HG02642 (cell line): ENCODE measurements at regions not wholly inside any gene's neighbourhood (a gene's known extent, or its start where the extent isn't known, plus 50 kb on each side); places are given as distances from the start of the nearest gene placed in this dataset.

Source experiments
- ATAC-seq: cut with Tn5 transposase; IDR thresholded peaks from one replicate; pipeline ENCODE4 v1.9.1; 2021; ENCODE audit warnings: mild to moderate bottlenecking; ENCODE audit not compliant: unreplicated experiment, poor library complexity

- no peak for ATAC-seq
These were observed 53.8 kb upstream of the ASB18 start for GRCh38 chr2:236317938-236318396.

- no peak for ATAC-seq
These were observed 54.2 kb upstream of the ASB18 start for GRCh38 chr2:236318401-236318800.

DNA sequence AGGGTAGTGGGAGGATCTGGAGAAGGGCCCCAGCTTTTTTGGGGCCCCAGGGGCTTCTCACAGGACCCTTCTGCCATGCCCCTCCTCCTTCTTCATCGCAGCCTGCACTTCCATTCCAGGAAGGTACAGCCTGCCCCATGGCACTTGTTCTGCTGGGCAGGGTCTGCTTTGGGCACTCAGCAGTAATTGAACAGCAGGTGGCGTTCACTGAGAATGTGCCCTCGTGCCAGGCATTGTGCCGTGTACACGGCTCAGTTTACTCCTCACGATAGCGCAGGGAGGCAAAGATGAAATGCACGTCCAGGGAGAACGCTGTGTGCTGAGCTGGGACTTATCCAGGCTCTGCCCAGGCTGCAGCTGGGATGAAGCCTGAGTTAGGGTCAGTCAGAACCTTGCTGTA is 54.8 kb upstream of the ASB18 start:
- no peak for ATAC-seq

DNA sequence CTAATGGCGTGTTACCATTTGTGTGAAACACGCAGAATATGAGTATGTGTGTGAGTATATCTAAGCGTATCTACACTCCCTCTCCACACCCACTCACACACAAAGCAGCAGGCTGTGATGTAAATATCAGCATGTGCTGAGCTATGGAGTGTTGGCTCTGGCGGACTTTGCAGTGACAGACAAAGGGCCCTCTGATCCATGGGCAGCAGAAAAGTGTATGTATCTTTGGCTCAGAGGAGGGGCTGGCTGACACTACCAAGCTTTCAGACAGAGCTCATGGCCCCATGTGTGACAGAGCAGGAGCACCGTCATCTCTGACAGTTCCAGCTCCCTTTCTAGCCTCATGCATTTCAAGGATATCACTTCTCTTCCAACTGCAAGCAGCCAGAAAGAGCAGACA is 57.2 kb upstream of the ASB18 start:
- no peak for ATAC-seq

DNA sequence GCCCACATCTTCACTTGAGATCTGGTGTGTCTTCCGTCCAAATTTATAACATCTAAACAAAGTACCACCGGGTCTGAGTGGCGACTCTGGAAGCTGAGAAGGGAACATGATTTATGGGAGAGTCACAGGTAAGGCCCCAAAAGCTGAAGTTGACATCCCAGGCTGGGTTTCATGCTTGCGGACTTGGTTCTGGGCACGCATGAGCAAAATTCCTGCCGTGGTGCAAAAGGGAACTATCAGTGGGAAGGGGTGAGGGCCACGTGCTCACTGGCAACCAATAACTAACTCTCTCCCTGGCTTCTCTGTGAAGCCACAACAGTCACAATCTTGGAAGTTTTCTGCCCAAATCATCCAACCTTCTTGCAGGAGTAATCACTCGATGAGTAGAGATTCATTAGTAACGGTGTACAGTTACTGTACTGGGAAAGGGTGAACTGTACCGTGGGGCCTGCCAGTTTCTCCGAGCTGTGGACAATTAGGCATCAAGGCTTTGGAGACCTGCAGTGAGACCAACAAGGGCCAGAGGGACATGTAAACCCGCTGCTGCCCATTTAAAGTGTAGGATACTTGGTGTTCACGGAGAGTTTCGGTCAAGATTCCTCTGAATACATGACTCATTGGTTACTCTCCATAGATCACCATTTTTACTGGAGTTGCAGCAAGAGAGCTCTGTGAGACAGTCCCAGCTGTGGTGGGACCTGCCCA is 69.4 kb upstream of the ASB18 start:
- ATAC-seq = no peak

DNA sequence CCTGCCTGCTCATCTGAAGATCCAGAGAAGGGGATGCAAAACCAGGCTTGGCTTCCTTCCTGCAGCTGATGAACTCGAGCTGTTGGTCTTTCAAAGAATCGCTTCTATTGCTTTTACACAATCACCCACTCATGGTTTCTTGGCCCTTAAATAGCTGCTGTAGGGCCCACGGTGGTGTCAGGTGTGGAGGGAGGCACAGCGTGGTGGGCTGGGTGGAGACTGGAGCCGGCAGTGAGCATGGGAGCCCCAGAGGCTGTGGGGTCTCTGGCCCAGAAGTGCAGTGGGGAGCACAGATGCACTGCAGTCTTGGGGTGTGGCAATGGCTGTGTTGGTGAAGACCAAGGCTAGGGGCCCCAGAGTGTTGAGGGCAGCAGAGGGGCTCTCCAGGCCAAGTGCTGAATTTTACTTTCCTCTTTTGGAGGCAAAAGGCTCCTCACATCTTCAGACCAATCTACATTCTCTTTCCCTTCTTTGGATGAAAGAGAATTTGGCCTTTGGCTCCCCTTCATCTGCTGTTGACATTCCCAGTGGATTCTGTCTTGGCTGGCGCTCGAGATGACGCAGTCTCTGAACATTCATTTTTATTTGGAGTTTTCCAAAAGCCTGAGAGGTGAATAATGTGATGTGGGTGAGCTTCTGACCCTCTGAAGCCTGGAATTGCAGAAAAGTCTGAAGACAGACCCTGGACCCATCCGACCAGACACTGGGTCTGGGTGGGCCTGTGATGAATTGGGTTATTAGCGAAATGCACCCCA is 70.1 kb upstream of the ASB18 start:
- ATAC-seq = no peak

DNA sequence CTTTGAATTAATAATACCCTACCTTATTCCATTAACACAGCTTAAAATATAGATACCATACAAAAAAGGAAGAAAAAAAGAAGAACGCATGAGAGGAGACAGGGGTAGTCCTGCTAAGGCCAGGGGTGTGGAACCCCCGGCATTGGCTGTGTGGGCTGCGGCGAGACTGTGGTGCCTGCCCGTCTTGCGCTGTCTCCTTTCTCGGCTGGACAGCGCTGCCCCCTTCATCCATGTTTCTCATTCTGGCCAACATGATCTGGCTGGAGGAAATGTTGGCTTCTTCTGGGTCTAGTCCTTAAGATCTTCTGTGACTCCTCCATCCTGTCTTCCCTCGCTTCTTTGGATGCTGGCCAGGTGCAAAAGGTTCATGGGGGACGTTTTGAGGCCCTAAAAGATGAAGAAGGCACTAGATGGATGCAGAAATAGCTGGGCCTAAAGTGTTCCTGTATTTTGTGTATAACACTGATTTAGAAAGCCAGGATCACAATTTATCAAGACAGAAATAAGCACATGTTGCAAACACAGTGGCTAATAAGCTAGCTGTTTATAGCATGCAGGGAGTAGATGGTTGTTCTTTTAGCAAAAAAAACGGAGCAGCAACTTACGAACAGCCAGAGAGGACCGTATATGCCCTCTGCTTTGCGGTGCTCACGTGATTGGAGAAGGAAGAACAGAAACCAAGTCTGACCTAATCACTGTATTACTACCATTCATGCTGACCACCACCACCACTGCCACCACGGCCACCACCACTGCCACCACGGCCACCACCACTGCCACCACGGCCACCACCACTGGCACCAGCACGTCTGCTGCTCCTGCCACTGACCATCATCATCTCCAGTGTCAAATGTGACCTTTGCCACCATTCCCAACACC is 71.7 kb upstream of the ASB18 start:
- ATAC-seq = no peak

DNA sequence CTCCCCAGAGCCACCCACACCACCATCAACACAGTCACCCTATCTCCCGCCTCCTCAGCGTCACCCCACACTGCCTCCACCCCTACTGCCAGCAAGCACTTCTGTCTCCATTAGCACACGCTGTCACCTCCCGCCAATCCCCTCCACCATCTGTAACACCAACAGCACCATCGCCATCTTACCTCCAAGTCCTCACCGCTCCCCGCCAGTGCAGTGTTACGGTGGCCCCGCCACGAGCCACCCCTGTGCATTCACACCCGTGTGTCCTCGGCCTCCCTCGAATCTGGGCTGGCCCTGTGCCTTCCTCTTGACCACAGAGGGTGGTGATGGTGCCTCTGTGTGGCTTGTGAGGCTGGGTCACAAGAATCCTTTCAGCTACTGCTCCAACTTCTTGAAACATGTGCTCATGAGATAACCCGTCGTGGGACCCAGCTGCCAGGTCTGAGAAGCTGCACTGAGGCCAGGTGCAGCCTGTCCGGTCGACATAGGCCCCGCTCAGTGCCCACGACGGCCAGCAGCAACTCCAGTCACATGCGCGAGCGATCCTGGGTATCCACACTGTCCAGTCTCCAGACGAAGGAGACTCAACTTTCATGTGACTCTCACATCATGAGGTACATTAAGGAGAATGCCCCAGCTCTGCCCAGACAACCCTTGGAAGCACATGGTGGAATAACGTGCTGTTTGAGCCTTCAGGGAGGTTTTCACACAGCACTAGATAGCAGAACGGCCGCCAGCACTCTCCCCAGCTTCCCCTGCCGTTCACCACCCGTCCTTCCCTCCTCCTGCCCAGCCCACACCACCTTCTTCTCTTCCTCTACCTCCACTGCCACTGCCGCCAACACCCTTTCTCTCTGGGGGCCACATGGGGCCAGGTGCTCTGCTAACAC is 72.6 kb upstream of the ASB18 start:
- no peak for ATAC-seq

DNA sequence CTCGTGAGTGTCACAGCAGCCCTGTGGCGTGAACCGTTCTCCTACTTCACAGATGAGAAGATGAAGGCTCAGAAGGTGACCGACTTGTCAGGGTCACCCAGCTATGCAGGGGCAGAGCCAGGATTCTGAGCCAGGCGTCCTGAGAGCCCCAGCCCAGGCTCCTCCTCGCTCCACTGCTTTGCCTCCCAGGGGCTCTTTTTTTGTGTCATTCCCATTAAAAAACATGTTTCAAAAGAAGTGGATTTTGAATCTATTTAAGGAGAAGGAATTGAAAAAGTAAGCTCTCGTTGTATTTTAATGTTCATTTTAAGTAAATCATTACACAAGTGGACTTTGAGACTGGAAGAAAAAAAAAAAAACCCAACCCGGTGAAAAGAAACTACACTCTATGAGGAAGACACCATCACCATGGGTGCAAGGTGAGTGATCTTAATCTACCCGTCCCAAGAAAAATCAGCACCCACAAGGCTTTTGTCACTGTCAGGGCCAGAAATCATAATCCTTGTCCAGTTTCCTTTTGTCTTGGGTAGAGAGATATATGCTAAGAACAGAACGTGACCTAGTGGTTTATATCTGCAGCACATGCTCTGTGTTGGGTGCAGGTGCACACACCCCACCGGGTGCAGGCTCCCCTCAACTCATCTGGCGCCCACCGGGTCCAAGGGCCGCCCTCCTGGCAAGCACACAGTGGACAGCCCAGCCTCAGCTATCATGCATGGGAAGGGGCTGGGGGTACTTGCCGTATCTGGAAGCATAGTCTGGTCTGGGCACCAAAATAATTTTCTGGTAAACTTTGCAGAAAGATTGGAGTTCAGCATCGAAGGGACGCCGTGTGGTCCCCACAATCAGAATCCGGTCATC is 73.5 kb upstream of the ASB18 start:
- no peak for ATAC-seq

DNA sequence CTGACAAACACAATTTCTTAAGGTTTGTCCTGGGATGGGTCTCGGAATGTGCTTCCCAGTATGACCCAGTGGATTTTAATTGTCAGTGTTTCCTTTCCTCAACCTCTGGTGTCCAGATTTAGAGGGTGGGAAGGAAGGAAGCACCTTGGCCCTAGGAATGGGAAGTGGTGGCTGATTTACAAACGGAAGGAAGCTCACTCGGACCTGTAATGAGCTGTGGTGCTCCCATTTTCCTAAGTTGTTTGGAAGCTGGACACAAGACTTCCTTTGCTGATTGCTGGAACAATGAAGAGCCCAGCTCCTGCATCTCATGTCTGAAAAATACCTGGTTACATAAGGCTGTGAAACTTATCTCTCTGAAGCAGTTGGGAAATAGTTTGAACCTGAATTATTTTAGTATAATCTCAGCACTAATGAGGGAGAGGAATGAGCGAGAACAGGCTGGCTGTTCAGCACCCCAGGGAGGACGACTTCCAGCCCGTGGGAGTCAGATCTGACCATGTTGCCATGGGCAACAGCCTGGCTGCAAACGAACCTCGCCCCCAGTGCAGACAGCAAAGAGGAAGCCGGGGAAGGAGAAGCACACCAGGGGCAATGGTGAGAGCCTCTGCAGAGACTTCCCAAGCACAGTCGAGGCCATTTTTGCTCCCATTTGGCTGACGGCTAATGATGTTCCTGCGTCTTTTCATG is 74.4 kb upstream of the ASB18 start:
- ATAC-seq = no peak

GRCh38 chr2:236340251-236340650 is 76.0 kb upstream of the ASB18 start:
- ATAC-seq = no peak

GRCh38 chr2:236341067-236341466 is 76.9 kb upstream of the ASB18 start:
- no peak for ATAC-seq

- no peak for ATAC-seq
These were observed 77.5 kb upstream of the ASB18 start for GRCh38 chr2:236341721-236342120.

- ATAC-seq = no peak
These were observed 78.3 kb upstream of the ASB18 start for GRCh38 chr2:236342507-236342906.

DNA sequence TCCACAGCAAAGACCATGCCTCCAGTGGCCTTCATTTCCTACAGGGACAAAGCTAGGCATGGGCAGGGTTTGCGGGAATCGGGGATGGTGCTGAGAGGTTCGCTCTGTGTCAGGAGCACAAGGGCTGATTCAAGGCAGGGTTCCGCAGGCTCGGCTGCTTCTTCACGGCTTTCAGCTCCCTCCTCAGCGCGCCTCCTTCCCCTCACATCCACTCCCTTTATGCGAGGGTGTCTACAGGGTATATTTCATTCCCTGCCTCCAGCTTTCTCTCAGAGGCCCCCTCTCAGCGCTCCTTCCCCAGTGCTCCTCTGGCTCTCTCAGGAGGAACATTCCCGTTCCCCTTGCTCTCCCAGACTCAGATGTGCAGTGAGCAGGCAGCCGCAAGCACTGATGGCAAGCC is 78.7 kb upstream of the ASB18 start:
- no peak for ATAC-seq

DNA sequence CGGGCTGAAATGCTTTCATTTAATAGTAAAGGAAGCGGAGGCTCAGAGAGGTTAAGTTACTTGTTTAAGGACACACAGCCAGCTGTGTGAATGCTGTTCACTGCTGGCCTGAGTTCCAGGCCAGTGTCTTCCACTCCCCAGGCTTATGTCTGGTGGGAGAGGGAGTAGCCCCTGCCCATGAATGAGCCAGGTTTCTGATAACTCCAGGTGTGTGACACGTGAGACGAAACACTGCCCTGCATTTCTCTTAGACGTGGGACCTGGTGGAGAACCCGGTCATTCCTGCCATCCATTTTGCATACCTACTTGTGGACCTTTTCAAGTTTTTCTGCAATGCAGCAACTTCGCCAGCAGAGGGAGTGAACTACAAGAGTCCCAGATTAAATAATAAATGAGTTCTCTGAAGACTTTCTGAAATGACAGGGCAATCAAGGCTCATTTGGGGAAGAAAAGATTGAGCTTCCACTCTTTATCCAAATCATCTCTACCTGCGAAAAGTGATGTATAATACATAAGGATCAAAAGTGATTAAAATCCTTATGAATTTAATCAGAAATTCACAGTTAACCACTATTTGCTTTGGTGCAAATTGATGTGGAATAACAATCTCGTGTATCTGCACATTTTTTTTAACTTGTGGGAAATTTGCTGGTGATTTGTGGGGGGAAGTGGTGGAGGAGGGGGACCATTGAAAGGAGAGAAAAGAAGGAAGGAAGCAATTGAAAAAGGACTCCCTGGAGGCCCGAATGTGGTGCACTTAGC is 79.4 kb upstream of the ASB18 start:
- ATAC-seq = no peak

- no peak for ATAC-seq
These were observed 80.2 kb upstream of the ASB18 start for GRCh38 chr2:236344446-236344845.
